ENCODE measurements at regions not wholly inside any gene's neighbourhood (a gene's known extent, or its start where the extent isn't known, plus 50 kb on each side); places are given as distances from the start of the nearest gene placed in this dataset.

GRCh38 chr18:75936862-75937261 lies 509.4 kb upstream of the SMIM21 start:
- no peak overlapping the region for H3K4me3 ChIP-seq (replicated peaks in 1 of 3; ENCODE audit: low read depth in 2 of 3, low read length in 3 of 3)
- H3K4me2 ChIP-seq (replicated peaks; ENCODE audit: extremely low read depth, low read length, poor library complexity, severe bottlenecking), result no peak overlapping the region
- H4K20me1 ChIP-seq (ENCODE audit: insufficient read depth, low read length), result no peaks in the 10 kb centered on the region
- intact Hi-C loops (cut with micrococcal nuclease), result no loop called here
- Mint-ChIP-seq H3K4me1 (no peaks in the 10 kb centered on the region), H3K27ac (no peak overlapping the region), H3K27me3 (ENCODE audit: low read depth in 3 of 3) (peaks cover 0 to 2% (median 0%) of the 10 kb centered on the region in 3 donors), H3K4me3 (no peak overlapping the region), H3K9me3 (peaks cover 0 to 7% (median 3%) of the 10 kb centered on the region in 7 donors), H3K36me3 (no peaks in the 10 kb centered on the region)
- no peak overlapping the region for H3K27ac ChIP-seq (ENCODE audit: low read depth in 1 of 2, low read length in 2 of 2)
- H3K9me3 ChIP-seq (replicated peaks in 1 of 2; ENCODE audit: control insufficient read depth in 1 of 2, insufficient read depth in 1 of 2, low read length in 2 of 2), result no peaks in the 10 kb centered on the region
- 100% methylated on average over 1 of the region's 1 CpG for WGBS (ENCODE audit: insufficient coverage)
- no peak overlapping the region for H3K9ac ChIP-seq (ENCODE audit: insufficient read depth, low read length, poor library complexity, severe bottlenecking)
- no peak for DNase-seq
- H3K4me1 ChIP-seq (ENCODE audit: control insufficient read depth in 1 of 2, insufficient read depth in 2 of 2, low read length in 2 of 2), result no peaks in the 10 kb centered on the region
- H3K36me3 ChIP-seq (replicated peaks in 1 of 2; ENCODE audit: control insufficient read depth in 1 of 2, insufficient read depth in 2 of 2, low read length in 2 of 2), result no peaks in the 10 kb centered on the region
- H3K79me2 ChIP-seq (ENCODE audit: insufficient read depth, low read length), result no peaks in the 10 kb centered on the region
- H3K27me3 ChIP-seq (ENCODE audit: control insufficient read depth in 2 of 2, insufficient read depth in 2 of 2, low read length in 2 of 2), result no peaks in the 10 kb centered on the region
- TF ChIP-seq CTCF (IDR thresholded peaks at IDR 0.05), result no peak
- no peak overlapping the region for H2AFZ ChIP-seq (ENCODE audit: insufficient read depth, low read depth, low read length, poor library complexity, severe bottlenecking)

- H3K27ac Mint-ChIP-seq, result no peak overlapping the region
- no peak overlapping the region for H3K9ac ChIP-seq (ENCODE audit: insufficient read depth, low read length, poor library complexity, severe bottlenecking)
Measured at GRCh38 chr18:75931079-75931478, 503.6 kb upstream of the SMIM21 start.

More at GRCh38 chr18:75931079-75931478, 503.6 kb upstream of the SMIM21 start:
- Histone ChIP-seq H3K27me3 (ENCODE audit: control insufficient read depth in 2 of 2, insufficient read depth in 2 of 2, low read length in 2 of 2) (no peaks in the 10 kb centered on the region), H4K20me1 (ENCODE audit: insufficient read depth, low read length) (no peaks in the 10 kb centered on the region), H3K9me3 (replicated peaks in 1 of 2; ENCODE audit: control insufficient read depth in 1 of 2, insufficient read depth in 1 of 2, low read length in 2 of 2) (no peaks in the 10 kb centered on the region), H3K79me2 (ENCODE audit: insufficient read depth, low read length) (no peaks in the 10 kb centered on the region), H3K4me3 (replicated peaks in 1 of 3; ENCODE audit: low read depth in 2 of 3, low read length in 3 of 3) (no peak overlapping the region), H2AFZ (ENCODE audit: insufficient read depth, low read depth, low read length, poor library complexity, severe bottlenecking) (no peak overlapping the region), H3K4me1 (ENCODE audit: control insufficient read depth in 1 of 2, insufficient read depth in 2 of 2, low read length in 2 of 2) (no peaks in the 10 kb centered on the region), H3K4me2 (replicated peaks; ENCODE audit: extremely low read depth, low read length, poor library complexity, severe bottlenecking) (no peak overlapping the region), H3K27ac (ENCODE audit: low read depth in 1 of 2, low read length in 2 of 2) (no peak overlapping the region), H3K36me3 (replicated peaks in 1 of 2; ENCODE audit: control insufficient read depth in 1 of 2, insufficient read depth in 2 of 2, low read length in 2 of 2) (no peaks in the 10 kb centered on the region)
- H3K4me3 Mint-ChIP-seq, result no peak overlapping the region
- peaks cover 0 to 2% (median 0%) of the 10 kb centered on the region in 3 donors for H3K27me3 Mint-ChIP-seq (ENCODE audit: low read depth in 3 of 3)
- DNase-seq, result no peak
- no peak for TF ChIP-seq CTCF (IDR thresholded peaks at IDR 0.05)
- intact Hi-C loops (cut with micrococcal nuclease), result no loop called here
- H3K9me3 Mint-ChIP-seq, result no peaks in the 10 kb centered on the region
- WGBS (ENCODE audit: insufficient coverage), result no CpG with 5 or more reads among the region's 2 CpGs
- no peaks in the 10 kb centered on the region for H3K36me3 Mint-ChIP-seq
- no peaks in the 10 kb centered on the region for H3K4me1 Mint-ChIP-seq
